ENCODE measurements at regions not wholly inside any gene's neighbourhood (a gene's known extent, or its start where the extent isn't known, plus 50 kb on each side); places are given as distances from the start of the nearest gene placed in this dataset.
"Not testable (repeated sequence)": the region's sequence is repeated elsewhere in the genome, so short reads cannot be mapped to it uniquely, and the experiment has no call there.

- H3K27ac ChIP-seq, result no peak overlapping the region
- ATAC-seq (ENCODE audit: insufficient number of reproducible peaks, low FRiP score, low read depth), result no peak
- no peak for TF ChIP-seq CTCF (IDR thresholded peaks at IDR 0.05)
Observed at GRCh38 chr6:2597991-2598390, 152.7 kb downstream of the MYLK4 start.

GRCh38 chr6:2597457-2597856 lies 153.3 kb downstream of the MYLK4 start:
- not testable (repeated sequence) for ATAC-seq (ENCODE audit: insufficient number of reproducible peaks, low FRiP score, low read depth); H3K4me1 ChIP-seq (ENCODE audit: control insufficient read depth in 1 of 2, low read depth in 2 of 2); H3K36me3 ChIP-seq; DNase-seq (ENCODE audit: low spot score); H3K27ac ChIP-seq; H3K27me3 ChIP-seq (replicated peaks; ENCODE audit: insufficient read depth); H3K4me3 ChIP-seq; H3K9me3 ChIP-seq

More at GRCh38 chr6:2597991-2598390, 152.7 kb downstream of the MYLK4 start:
- Histone ChIP-seq H3K36me3 (no peaks in the 10 kb centered on the region), H3K4me1 (ENCODE audit: control insufficient read depth in 1 of 2, low read depth in 2 of 2) (peaks cover 0 to 6% of the 10 kb centered on the region in 2 donors), H3K4me3 (no peak overlapping the region), H3K27me3 (replicated peaks; ENCODE audit: insufficient read depth) (no peaks in the 10 kb centered on the region), H3K9me3 (no peaks in the 10 kb centered on the region)
- DNase-seq (ENCODE audit: low spot score), result no peak

- no peak overlapping the region for H3K27ac ChIP-seq
- TF ChIP-seq CTCF (IDR thresholded peaks at IDR 0.05), result peak; percentile 7
- H3K27me3 ChIP-seq (replicated peaks; ENCODE audit: insufficient read depth), result no peaks in the 10 kb centered on the region
- DNase-seq (ENCODE audit: low spot score), result no peak
- H3K4me1 ChIP-seq (ENCODE audit: control insufficient read depth in 1 of 2, low read depth in 2 of 2), result peaks cover 0 to 6% of the 10 kb centered on the region in 2 donors
- H3K4me3 ChIP-seq, result no peak overlapping the region
- H3K9me3 ChIP-seq, result no peaks in the 10 kb centered on the region
- ATAC-seq (ENCODE audit: insufficient number of reproducible peaks, low FRiP score, low read depth), result no peak
- H3K36me3 ChIP-seq, result no peaks in the 10 kb centered on the region
Observed at GRCh38 chr6:2596222-2596621, 154.5 kb downstream of the MYLK4 start.

GRCh38 chr6:2594868-2595267 lies 155.9 kb downstream of the MYLK4 start:
- H3K27ac ChIP-seq, result no peak overlapping the region
- no peak for ATAC-seq (ENCODE audit: insufficient number of reproducible peaks, low FRiP score, low read depth)
- H3K27me3 ChIP-seq (replicated peaks; ENCODE audit: insufficient read depth), result no peaks in the 10 kb centered on the region
- H3K4me3 ChIP-seq, result no peak overlapping the region
- H3K4me1 ChIP-seq (ENCODE audit: control insufficient read depth in 1 of 2, low read depth in 2 of 2), result peaks cover 0 to 20% of the 10 kb centered on the region in 2 donors
- no peak for DNase-seq (ENCODE audit: low spot score)
- H3K9me3 ChIP-seq, result no peaks in the 10 kb centered on the region
- no peaks in the 10 kb centered on the region for H3K36me3 ChIP-seq
- TF ChIP-seq CTCF (IDR thresholded peaks at IDR 0.05), result no peak

- H3K27ac ChIP-seq, result no peak overlapping the region
- no peak for DNase-seq (ENCODE audit: low spot score)
- no peak for TF ChIP-seq CTCF (IDR thresholded peaks at IDR 0.05)
- no peaks in the 10 kb centered on the region for H3K27me3 ChIP-seq (replicated peaks; ENCODE audit: insufficient read depth)
- H3K36me3 ChIP-seq, result no peaks in the 10 kb centered on the region
- H3K4me1 ChIP-seq (ENCODE audit: control insufficient read depth in 1 of 2, low read depth in 2 of 2), result peaks cover 0 to 35% of the 10 kb centered on the region in 2 donors
- no peak for ATAC-seq (ENCODE audit: insufficient number of reproducible peaks, low FRiP score, low read depth)
- H3K4me3 ChIP-seq, result no peak overlapping the region
- no peaks in the 10 kb centered on the region for H3K9me3 ChIP-seq
Observed at GRCh38 chr6:2593167-2593566, 157.6 kb downstream of the MYLK4 start.

- DNase-seq (ENCODE audit: low spot score), result no peak
- no peak for TF ChIP-seq CTCF (IDR thresholded peaks at IDR 0.05)
- H3K27me3 ChIP-seq (replicated peaks; ENCODE audit: insufficient read depth), result no peaks in the 10 kb centered on the region
- H3K27ac ChIP-seq, result no peak overlapping the region
- ATAC-seq (ENCODE audit: insufficient number of reproducible peaks, low FRiP score, low read depth), result no peak
- peaks cover 0 to 28% of the 10 kb centered on the region in 2 donors for H3K4me1 ChIP-seq (ENCODE audit: control insufficient read depth in 1 of 2, low read depth in 2 of 2)
- H3K9me3 ChIP-seq, result peaks cover 4% of the 10 kb centered on the region
- no peak overlapping the region for H3K4me3 ChIP-seq
- H3K36me3 ChIP-seq, result no peaks in the 10 kb centered on the region
Observed at GRCh38 chr6:2589171-2589661, 161.5 kb downstream of the MYLK4 start.

All from thoracic aorta (tissue), 2 donors.